H1 (cell line): ENCODE measurements at regions not wholly inside any gene's neighbourhood (a gene's known extent, or its start where the extent isn't known, plus 50 kb on each side); places are given as distances from the start of the nearest gene placed in this dataset.

Experiments used
- CTCF ChIA-PET: fragments of 300-600 bp; sonication (Branson Sonifier 250); formaldehyde crosslinking; loops from one replicate; lab custom pipeline; 2021; ENCODE audit not compliant: partially characterized antibody; lab: Charles Lee
- POLR2A ChIA-PET: fragments of 300-600 bp; sonication (Branson Sonifier 250); formaldehyde crosslinking; loops from one replicate; lab custom pipeline; 2021; ENCODE audit warnings: inconsistent platforms; ENCODE audit not compliant: partially characterized antibody; lab: Charles Lee
- DNase-seq, 2 experiments: peaks; one replicate each; pipeline versions ENCODE4 v3.0.0 to v3.0.0-alpha.2; 2010 to 2022; ENCODE audit warnings: low spot score in 2 of 2, low read depth in 1 of 2, mixed read lengths in 1 of 2
- FAIRE-seq: peaks from 2 replicates; lab custom pipeline; 2011; peaks lifted over from hg19 to GRCh38; lab: Jason Lieb, UNC
- H2AFZ ChIP-seq: 2 replicates; pipeline ENCODE4 v1.8.1; 2012; ENCODE audit warnings: low read length, inconsistent platforms
- H2AK5ac ChIP-seq: 2 replicates; pipeline ENCODE4 v1.6.1; 2013; ENCODE audit warnings: low read depth, low read length
- H2BK120ac ChIP-seq: replicated peaks from 2 replicates; pipeline ENCODE3; 2013; ENCODE audit warnings: low read depth, low read length, inconsistent platforms
- H2BK12ac ChIP-seq: 2 replicates; pipeline ENCODE4 v1.6.1; 2013; ENCODE audit warnings: low read depth, low read length
- H2BK15ac ChIP-seq: 2 replicates; pipeline ENCODE4 v1.6.1; 2013; ENCODE audit warnings: low read length
- H2BK20ac ChIP-seq: 2 replicates; pipeline ENCODE4 v1.6.1; 2013; ENCODE audit warnings: low read length
- H2BK5ac ChIP-seq: 2 replicates; pipeline ENCODE4 v1.6.1; 2013; ENCODE audit warnings: low read depth, low read length
- H3K14ac ChIP-seq: 2 replicates; pipeline ENCODE4 v1.6.1; 2013; ENCODE audit warnings: inconsistent platforms; ENCODE audit not compliant: insufficient read length
- H3K18ac ChIP-seq: 2 replicates; pipeline ENCODE4 v1.6.1; 2013; ENCODE audit warnings: low read length; ENCODE audit errors: extremely low read depth
- H3K23ac ChIP-seq: 2 replicates; pipeline ENCODE4 v1.6.1; 2013; ENCODE audit warnings: inconsistent platforms; ENCODE audit not compliant: insufficient read length
- H3K23me2 ChIP-seq: 2 replicates; pipeline ENCODE4 v1.6.1; 2013; ENCODE audit warnings: low read depth, low read length
- H3K27ac ChIP-seq: 2 replicates; pipeline ENCODE4 v1.6.1; 2011; ENCODE audit warnings: low read depth, low read length, inconsistent platforms
- H3K27me3 ChIP-seq, 4 experiments: replicated peaks in 1 of 4; 1 replicate in 1 of 4; 2 replicates in 3 of 4; pipeline versions ENCODE4 v1.6.1 to v1.8.1; 2011 to 2013; ENCODE audit warnings: low read length in 3 of 4, mild to moderate bottlenecking in 3 of 4, inconsistent platforms in 2 of 4, mixed read lengths in 2 of 4, moderate library complexity in 1 of 4; ENCODE audit not compliant: control insufficient read depth in 3 of 4, insufficient read depth in 3 of 4; ENCODE audit errors: extremely low read depth in 1 of 4
- H3K36me3 ChIP-seq, 4 experiments: 2 replicates each; pipeline versions ENCODE4 v1.6.1 to v1.8.1; 2011 to 2013; ENCODE audit warnings: mild to moderate bottlenecking in 4 of 4, low read length in 3 of 4, moderate library complexity in 2 of 4, control low read depth in 1 of 4, inconsistent platforms in 1 of 4; ENCODE audit not compliant: insufficient read depth in 4 of 4, control insufficient read depth in 2 of 4
- H3K4ac ChIP-seq: replicated peaks from 2 replicates; pipeline ENCODE3; 2013; ENCODE audit warnings: low read length, low read depth, mixed read lengths, inconsistent platforms; ENCODE audit not compliant: insufficient read length
- H3K4me1 ChIP-seq, 4 experiments: replicated peaks in 1 of 4; 1 replicate in 1 of 4; 2 replicates in 3 of 4; pipeline versions ENCODE4 v1.6.1 to v1.8.1; 2011 to 2013; ENCODE audit warnings: low read length in 3 of 4, inconsistent platforms in 2 of 4, mixed read lengths in 1 of 4; ENCODE audit not compliant: insufficient read depth in 4 of 4, control insufficient read depth in 3 of 4
- H3K4me2 ChIP-seq, 2 experiments: 2 replicates each; pipeline versions ENCODE4 v1.6.1 to v1.8.1; 2011 to 2013; ENCODE audit warnings: low read depth in 2 of 2, low read length in 2 of 2, control low read depth in 1 of 2, inconsistent platforms in 1 of 2, mild to moderate bottlenecking in 1 of 2; ENCODE audit not compliant: insufficient read depth in 1 of 2
- H3K4me3 ChIP-seq, 4 experiments: fragments of 200-600, 300-600 bp in 1 of 4; sonication (generic), shearing (Covaris generic), sonication (Bioruptor Twin) in 1 of 4; 2 replicates each; pipeline versions ENCODE4 v1.5.1 to v1.8.1; 2011 to 2016; ENCODE audit warnings: low read length in 4 of 4, low read depth in 3 of 4, control low read depth in 2 of 4, inconsistent platforms in 2 of 4, mild to moderate bottlenecking in 2 of 4, mixed read lengths in 1 of 4, moderate library complexity in 1 of 4; ENCODE audit not compliant: insufficient read depth in 2 of 4; ENCODE audit errors: extremely low read depth in 1 of 4
- H3K56ac ChIP-seq: replicated peaks from 2 replicates; pipeline ENCODE3; 2013; ENCODE audit warnings: low read depth, mild to moderate bottlenecking, mixed read lengths, low read length, inconsistent platforms; ENCODE audit not compliant: insufficient read length
- H3K79me1 ChIP-seq: 2 replicates; pipeline ENCODE4 v1.6.1; 2013; ENCODE audit warnings: low read depth, low read length, control low read depth
- H3K79me2 ChIP-seq, 2 experiments: 2 replicates each; pipeline versions ENCODE4 v1.6.1 to v1.8.1; 2012 to 2013; ENCODE audit warnings: low read length in 2 of 2, mild to moderate bottlenecking in 2 of 2, inconsistent platforms in 1 of 2; ENCODE audit not compliant: insufficient read depth in 2 of 2, control insufficient read depth in 1 of 2
- H3K9ac ChIP-seq, 4 experiments: replicated peaks in 1 of 4; 1 replicate in 1 of 4; 2 replicates in 3 of 4; pipeline versions ENCODE4 v1.6.1 to v1.8.1; 2011 to 2013; ENCODE audit warnings: low read depth in 3 of 4, low read length in 3 of 4, control low read depth in 2 of 4, mild to moderate bottlenecking in 2 of 4, moderate library complexity in 2 of 4, inconsistent platforms in 1 of 4; ENCODE audit errors: extremely low read depth in 1 of 4
- H3K9me3 ChIP-seq, 2 experiments: 2 replicates each; pipeline versions ENCODE4 v1.6.1 to v1.8.1; 2012 to 2013; ENCODE audit warnings: mild to moderate bottlenecking in 2 of 2, moderate library complexity in 2 of 2, control low read depth in 1 of 2, inconsistent platforms in 1 of 2, low read depth in 1 of 2, low read length in 1 of 2, mixed read lengths in 1 of 2; ENCODE audit not compliant: insufficient read depth in 2 of 2
- H4K20me1 ChIP-seq, 2 experiments: replicated peaks in 1 of 2; 2 replicates each; pipeline versions ENCODE3 to v1.8.1; 2011 to 2013; ENCODE audit warnings: inconsistent platforms in 2 of 2, low read length in 2 of 2, mild to moderate bottlenecking in 1 of 2; ENCODE audit not compliant: insufficient read depth in 2 of 2, control insufficient read depth in 1 of 2
- H4K5ac ChIP-seq: 2 replicates; pipeline ENCODE4 v1.6.1; 2013; ENCODE audit warnings: low read length, low read depth, mixed read lengths, inconsistent platforms; ENCODE audit not compliant: insufficient read length
- H4K8ac ChIP-seq: 2 replicates; pipeline ENCODE4 v1.8.0; 2013; ENCODE audit warnings: mild to moderate bottlenecking, moderate library complexity, low read length, inconsistent platforms; ENCODE audit not compliant: insufficient read depth; ENCODE audit errors: extremely low read depth
- H4K91ac ChIP-seq: replicated peaks from 2 replicates; pipeline ENCODE3; 2013; ENCODE audit warnings: low read length, mixed read lengths, inconsistent platforms; ENCODE audit not compliant: insufficient read length
- CTBP2 ChIP-seq: IDR thresholded peaks from 2 replicates; pipeline ENCODE4 v1.7.0; 2011; ENCODE audit warnings: borderline replicate concordance, mild to moderate bottlenecking, moderate library complexity, mixed read lengths, low read length; ENCODE audit not compliant: insufficient read depth, insufficient read length
- WGBS, 2 experiments: shearing (Covaris generic) in 1 of 2; methylation state at CpG; one replicate each; pipeline versions ENCODE4 v1.1.6 to v1.1.7; 2013 to 2015; ENCODE audit warnings: low lambda C conversion rate in 2 of 2, mixed read lengths in 2 of 2, inconsistent platforms in 1 of 2, low coverage in 1 of 2, missing lambda C conversion rate in 1 of 2; ENCODE audit not compliant: insufficient replicate concordance in 2 of 2, insufficient coverage in 1 of 2, insufficient read length in 1 of 2; ENCODE audit errors: extremely low coverage in 1 of 2, missing lambda C conversion rate in 1 of 2; 5-methylcytosine and 5-hydroxymethylcytosine counted together

DNA sequence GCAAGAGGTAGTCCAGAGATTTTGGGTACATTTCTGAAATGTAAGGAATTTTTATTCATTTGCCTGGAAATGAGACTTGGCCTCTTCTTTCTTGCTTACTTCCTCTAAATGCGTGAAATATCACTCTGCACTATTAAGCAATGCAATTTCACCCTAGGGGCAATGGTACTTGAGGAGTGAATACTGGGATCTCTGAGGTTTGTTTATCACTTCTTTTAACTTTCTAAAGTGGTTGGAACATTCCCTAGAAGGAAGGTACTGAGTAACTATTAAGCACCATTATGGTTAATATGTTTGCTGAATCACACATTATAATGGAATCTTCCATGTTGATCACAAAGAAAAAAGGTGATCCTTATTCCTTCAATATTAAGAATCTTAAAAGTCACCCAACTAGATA is 120.9 kb upstream of the CAND1 start:
- CTCF ChIA-PET = interaction anchor here (1.1 to 2.3 kb wide), 3 partner anchors 9 to 16 kb away, joined by 3 to 15 read pairs (median 4); no protein-coding TSS in a partner anchor
- DNase-seq (no peak), FAIRE-seq (no peak)
- Histone ChIP-seq H2BK5ac (no peak overlapping the region), H3K4me3 (no peak overlapping the region), H3K23ac (no peak overlapping the region), H2BK12ac (no peak overlapping the region), H3K18ac (no peak overlapping the region), H3K79me1 (no peaks in the 10 kb centered on the region), H2BK120ac (no peak overlapping the region), H4K8ac (no peak overlapping the region), H4K20me1 (no peaks in the 10 kb centered on the region), H4K91ac (no peak overlapping the region), H4K5ac (no peak overlapping the region), H3K36me3 (no peaks in the 10 kb centered on the region), H3K9ac (no peak overlapping the region), H2BK15ac (no peak overlapping the region), H3K27me3 (no peaks in the 10 kb centered on the region), H3K9me3 (no peaks in the 10 kb centered on the region), H3K4me1 (no peaks in the 10 kb centered on the region), H3K4ac (no peak overlapping the region), H3K23me2 (no peaks in the 10 kb centered on the region), H2BK20ac (no peak overlapping the region), H2AFZ (no peak overlapping the region), H3K56ac (no peak overlapping the region), H3K4me2 (no peak overlapping the region), H3K14ac (no peak overlapping the region), H2AK5ac (no peak overlapping the region), H3K79me2 (no peaks in the 10 kb centered on the region), H3K27ac (no peak overlapping the region)
- no peak for TF ChIP-seq CTBP2
- 96% methylated on average over 1 of the region's 1 CpG; no CpG with 5 or more reads in 1 of the 2 experiments for WGBS, 2 experiments
- POLR2A ChIA-PET = no interaction called here
